Endothelial cell (in vitro differentiated cells): ENCODE measurements at regions not wholly inside any gene's neighbourhood (a gene's known extent, or its start where the extent isn't known, plus 50 kb on each side); places are given as distances from the start of the nearest gene placed in this dataset.

Experiments
- DNase-seq: peaks from one replicate; pipeline ENCODE4 v3.0.0; 2021; ENCODE audit warnings: low spot score
- H3K27ac Mint-ChIP-seq: one replicate; pipeline ENCODE4 v1.8.0; 2021; ENCODE audit warnings: mixed read lengths, inconsistent platforms; ENCODE audit not compliant: unreplicated experiment
- H3K27me3 Mint-ChIP-seq: one replicate; pipeline ENCODE4 v1.8.0; 2021; ENCODE audit warnings: mild to moderate bottlenecking, moderate library complexity, mixed read lengths, inconsistent platforms; ENCODE audit not compliant: unreplicated experiment
- H3K36me3 Mint-ChIP-seq: one replicate; pipeline ENCODE4 v1.8.0; 2021; ENCODE audit warnings: mild to moderate bottlenecking, low read depth, mixed read lengths, inconsistent platforms; ENCODE audit not compliant: unreplicated experiment
- H3K4me1 Mint-ChIP-seq: one replicate; pipeline ENCODE4 v1.8.0; 2021; ENCODE audit warnings: mild to moderate bottlenecking, mixed read lengths, inconsistent platforms; ENCODE audit not compliant: unreplicated experiment
- H3K4me3 Mint-ChIP-seq: one replicate; pipeline ENCODE4 v1.8.0; 2021; ENCODE audit warnings: mild to moderate bottlenecking, mixed read lengths, inconsistent platforms; ENCODE audit not compliant: unreplicated experiment
- H3K9me3 Mint-ChIP-seq: one replicate; pipeline ENCODE4 v1.8.0; 2021; ENCODE audit warnings: mixed read lengths, inconsistent platforms; ENCODE audit not compliant: unreplicated experiment
- CTCF ChIP-seq: fragments of 200-600 bp; sonication (generic); IDR thresholded peaks from one replicate; pipeline ENCODE4 v1.5.0; 2021; ENCODE audit warnings: antibody characterized with exemption; ENCODE audit not compliant: unreplicated experiment

- no peaks in the 10 kb centered on the region for H3K4me1 Mint-ChIP-seq
- H3K27ac Mint-ChIP-seq: no peak overlapping the region
- no peaks in the 10 kb centered on the region for H3K9me3 Mint-ChIP-seq
- no peak for TF ChIP-seq CTCF
- no peaks in the 10 kb centered on the region for H3K36me3 Mint-ChIP-seq
- DNase-seq: no peak
- no peak overlapping the region for H3K4me3 Mint-ChIP-seq
- no peaks in the 10 kb centered on the region for H3K27me3 Mint-ChIP-seq
Observed at GRCh38 chr9:31612336-31613030, 772.0 kb upstream of the ACO1 start.

GRCh38 chr9:31615966-31616365 lies 768.5 kb upstream of the ACO1 start:
- Mint-ChIP-seq H3K4me1 (no peaks in the 10 kb centered on the region), H3K27me3 (no peaks in the 10 kb centered on the region), H3K27ac (no peak overlapping the region), H3K4me3 (no peak overlapping the region), H3K36me3 (no peaks in the 10 kb centered on the region), H3K9me3 (no peaks in the 10 kb centered on the region)
- no peak for TF ChIP-seq CTCF
- no peak for DNase-seq

GRCh38 chr9:31623511-31623910 lies 760.9 kb upstream of the ACO1 start:
- no peak for TF ChIP-seq CTCF
- no peak overlapping the region for H3K27ac Mint-ChIP-seq
- no peaks in the 10 kb centered on the region for H3K4me1 Mint-ChIP-seq
- H3K27me3 Mint-ChIP-seq: no peaks in the 10 kb centered on the region
- no peak for DNase-seq
- H3K9me3 Mint-ChIP-seq: no peaks in the 10 kb centered on the region
- H3K4me3 Mint-ChIP-seq: no peak overlapping the region
- no peaks in the 10 kb centered on the region for H3K36me3 Mint-ChIP-seq

DNA sequence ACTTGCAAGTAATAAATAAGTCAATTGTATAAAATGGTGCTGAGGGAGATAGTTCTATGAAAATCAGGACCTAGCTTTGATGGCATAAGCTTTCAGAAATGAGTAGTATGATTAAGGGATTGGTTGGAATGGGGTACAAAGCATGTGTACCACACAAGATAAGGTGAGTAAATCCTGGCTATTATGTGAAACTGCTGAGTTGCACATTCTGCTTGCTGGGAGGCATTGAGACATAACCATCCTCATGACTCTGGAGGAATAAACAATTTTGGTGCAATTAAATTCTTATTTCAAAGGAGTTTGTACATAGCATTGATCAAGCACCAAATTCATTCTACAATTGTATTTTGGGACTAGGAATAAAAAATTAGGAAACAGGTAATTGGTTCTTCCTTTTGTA lies 755.2 kb upstream of the ACO1 start:
- no peak for TF ChIP-seq CTCF
- Mint-ChIP-seq H3K27me3 (peaks cover 2% of the 10 kb centered on the region), H3K36me3 (no peaks in the 10 kb centered on the region), H3K27ac (no peak overlapping the region), H3K4me3 (no peak overlapping the region), H3K9me3 (no peaks in the 10 kb centered on the region), H3K4me1 (no peaks in the 10 kb centered on the region)
- no peak for DNase-seq

- no peak for TF ChIP-seq CTCF
- Mint-ChIP-seq H3K27ac (no peak overlapping the region), H3K36me3 (no peaks in the 10 kb centered on the region), H3K4me1 (no peaks in the 10 kb centered on the region), H3K9me3 (no peaks in the 10 kb centered on the region), H3K27me3 (no peaks in the 10 kb centered on the region), H3K4me3 (no peak overlapping the region)
- DNase-seq: no peak
Observed at GRCh38 chr9:31637265-31637664, 747.2 kb upstream of the ACO1 start.
